Spleen (tissue), 7 donors: ENCODE measurements at regions not wholly inside any gene's neighbourhood (a gene's known extent, or its start where the extent isn't known, plus 50 kb on each side); places are given as distances from the start of the nearest gene placed in this dataset.

ENCODE experiments used
- CTCF ChIP-seq, 11 experiments: fragments of 200-600 bp in 7 of 11; fragments of 450-650 bp in 4 of 11; sonication (generic) in 4 of 11; IDR thresholded peaks in 8 of 11; conservative IDR thresholded peaks in 3 of 11; 1 replicate in 7 of 11; 2 replicates in 4 of 11; pipeline versions ENCODE4 v1.4.0 to v1.8.0; 2016 to 2021; ENCODE audit warnings: antibody characterized with exemption in 11 of 11, inconsistent platforms in 4 of 11, mild to moderate bottlenecking in 1 of 11
- POLR2AphosphoS5 ChIP-seq, 3 donors: sonication (generic); formaldehyde crosslinking; IDR thresholded peaks; one replicate each; pipeline ENCODE4 v1.5.1; 2017; ENCODE audit warnings: antibody characterized with exemption in 3 of 3
- donor health status: DM: no; HTN: no; CAD: no; lungs with moderate emphysema.
- donor health status: DM: no; HTN: no; CAD: no.
- donor health status: DM: no; HTN: no; CAD: no.

DNA sequence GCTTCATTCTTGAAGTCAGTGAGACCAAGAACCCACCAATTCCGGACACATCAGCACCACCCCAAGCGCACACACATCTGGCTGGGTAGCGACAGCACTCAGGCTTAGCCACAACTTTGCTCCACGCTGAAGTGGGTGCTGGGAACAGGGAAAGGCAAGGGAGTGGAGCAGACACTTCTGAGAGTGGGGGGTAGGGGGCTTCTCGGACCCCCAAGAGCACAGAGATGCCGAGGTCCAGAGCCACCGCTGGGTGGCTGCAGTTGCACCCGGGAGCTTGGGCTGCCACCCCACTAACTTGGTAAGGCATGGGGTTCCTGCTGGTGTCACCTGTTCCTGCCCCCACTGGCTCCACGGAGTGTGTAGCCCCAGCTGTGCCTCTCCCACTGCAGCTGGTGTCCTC lies 225.3 kb upstream of the RIOK2 start:
- TF ChIP-seq CTCF (IDR thresholded peaks at IDR 0.05 in 8 of 11, conservative IDR thresholded peaks at IDR 0.05 in 3 of 11) (no peak), POLR2AphosphoS5 (IDR thresholded peaks at IDR 0.05) (no peak)
